Fibroblast of lung (primary cell): ENCODE measurements at regions not wholly inside any gene's neighbourhood (a gene's known extent, or its start where the extent isn't known, plus 50 kb on each side); places are given as distances from the start of the nearest gene placed in this dataset.

Source experiments
- DNase-seq, 2 donors: peaks; one replicate each; pipeline versions ENCODE4 v3.0.0 to v3.0.0-alpha.2; 2010; ENCODE audit warnings: low read depth in 2 of 2
- H2AFZ ChIP-seq: 2 replicates; pipeline ENCODE4 v1.5.1; 2012; ENCODE audit warnings: low read length, control low read depth, inconsistent platforms
- H3K27ac ChIP-seq: 2 replicates; pipeline ENCODE4 v1.5.1; 2011; ENCODE audit warnings: low read length, control low read depth; ENCODE audit not compliant: insufficient read depth
- H3K27me3 ChIP-seq: 2 replicates; pipeline ENCODE4 v1.5.1; 2011; ENCODE audit warnings: mild to moderate bottlenecking, low read length; ENCODE audit not compliant: control insufficient read depth, insufficient read depth
- H3K36me3 ChIP-seq: 2 replicates; pipeline ENCODE4 v1.5.1; 2011; ENCODE audit warnings: low read length; ENCODE audit not compliant: control insufficient read depth, insufficient read depth
- H3K4me1 ChIP-seq: 2 replicates; pipeline ENCODE4 v1.5.1; 2011; ENCODE audit warnings: low read length; ENCODE audit not compliant: control insufficient read depth, insufficient read depth; ENCODE audit errors: extremely low read depth
- H3K4me2 ChIP-seq: 2 replicates; pipeline ENCODE4 v1.5.1; 2011; ENCODE audit warnings: low read length, control low read depth; ENCODE audit not compliant: insufficient read depth; ENCODE audit errors: extremely low read depth
- H3K4me3 ChIP-seq, 4 experiments: fragments of 200-600 bp in 1 of 4; sonication (generic) in 1 of 4; replicated peaks in 1 of 4; 2 replicates each; pipeline ENCODE4 v1.5.1; 2011 to 2016; ENCODE audit warnings: low read length in 4 of 4, low read depth in 3 of 4, mild to moderate bottlenecking in 3 of 4, control low read depth in 2 of 4, inconsistent platforms in 1 of 4, mixed read lengths in 1 of 4; ENCODE audit not compliant: insufficient read depth in 1 of 4; ENCODE audit errors: control extremely low read depth in 1 of 4
- H3K79me2 ChIP-seq: 2 replicates; pipeline ENCODE4 v1.5.1; 2012; ENCODE audit warnings: mild to moderate bottlenecking, low read length, inconsistent platforms; ENCODE audit not compliant: control insufficient read depth, insufficient read depth
- H3K9ac ChIP-seq: 2 replicates; pipeline ENCODE4 v1.5.1; 2011; ENCODE audit warnings: mild to moderate bottlenecking, low read length, control low read depth; ENCODE audit not compliant: insufficient read depth
- H3K9me3 ChIP-seq: 2 replicates; pipeline ENCODE4 v1.5.1; 2012; ENCODE audit warnings: low read depth, low read length; ENCODE audit not compliant: control insufficient read depth, insufficient read depth
- H4K20me1 ChIP-seq: 2 replicates; pipeline ENCODE4 v1.5.1; 2011; ENCODE audit warnings: low read length; ENCODE audit not compliant: control insufficient read depth, insufficient read depth; ENCODE audit errors: extremely low read depth
- CTCF ChIP-seq, 2 donors: IDR thresholded peaks in 1 of 2; conservative IDR thresholded peaks in 1 of 2; 1 replicate in 1 of 2; 2 replicates in 1 of 2; pipeline ENCODE4 v1.5.1; 2011 to 2012; ENCODE audit warnings: low read length in 2 of 2, control low read depth in 1 of 2, inconsistent platforms in 1 of 2, low read depth in 1 of 2, mild to moderate bottlenecking in 1 of 2
- EZH2 ChIP-seq: IDR thresholded peaks from 2 replicates; pipeline ENCODE4 v1.5.1; 2012; ENCODE audit warnings: low read length, control low read depth, mild to moderate bottlenecking; ENCODE audit errors: missing control alignments

DNA sequence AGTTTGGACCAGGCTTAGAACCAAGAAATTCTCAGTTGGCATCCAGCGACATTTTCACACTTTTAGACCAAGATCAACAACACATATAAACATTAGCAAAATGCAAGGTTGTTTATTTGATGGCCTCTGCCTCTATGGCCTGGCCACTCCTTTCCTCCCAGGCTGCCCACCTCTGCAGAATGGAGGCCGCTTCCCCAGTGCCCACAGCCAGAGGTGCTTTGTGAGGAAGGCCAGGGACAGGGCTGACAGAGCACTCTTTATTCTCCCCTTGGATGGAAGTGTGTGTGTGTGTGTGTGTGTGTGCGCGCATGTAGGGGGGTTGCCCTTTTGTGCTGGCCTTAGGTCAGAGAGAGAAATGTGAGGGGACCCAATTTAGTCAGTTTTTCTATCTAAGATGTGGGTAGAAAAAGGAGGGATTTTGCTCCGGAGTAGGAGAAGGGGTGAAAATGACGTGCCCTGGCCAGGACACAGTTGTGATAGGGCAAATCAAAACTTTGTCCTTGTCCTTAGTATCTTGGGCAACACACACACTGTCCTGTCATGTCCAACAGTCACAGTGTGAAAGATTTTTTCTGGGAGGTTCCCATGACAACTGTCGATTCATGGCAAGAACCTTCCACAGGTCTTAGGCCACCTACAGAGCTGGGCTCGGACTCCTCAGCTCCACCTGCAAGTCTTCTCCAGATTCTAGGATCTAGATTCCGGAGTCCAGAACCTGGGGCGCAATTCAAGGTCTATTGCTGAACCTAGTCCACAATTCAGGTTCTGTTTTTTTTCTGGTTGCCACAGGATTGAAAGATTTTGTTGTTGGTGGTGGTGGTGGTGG lies 104.9 kb upstream of the SLC2A1 start:
- Histone ChIP-seq H3K27ac (no peak overlapping the region), H3K4me3 (no peak overlapping the region), H3K9me3 (no peaks in the 10 kb centered on the region), H3K79me2 (no peaks in the 10 kb centered on the region), H3K4me2 (no peak overlapping the region), H3K36me3 (no peaks in the 10 kb centered on the region), H3K27me3 (no peaks in the 10 kb centered on the region), H4K20me1 (no peaks in the 10 kb centered on the region), H3K4me1 (no peaks in the 10 kb centered on the region), H3K9ac (no peak overlapping the region), H2AFZ (no peak overlapping the region)
- no peak for DNase-seq
- no peak for TF ChIP-seq EZH2
- TF ChIP-seq CTCF (conservative IDR thresholded peaks at IDR 0.05 in 1 of 2, IDR thresholded peaks at IDR 0.05 in 1 of 2; ENCODE audit: low read depth in 1 of 2, low read length in 2 of 2) = no peak

DNA sequence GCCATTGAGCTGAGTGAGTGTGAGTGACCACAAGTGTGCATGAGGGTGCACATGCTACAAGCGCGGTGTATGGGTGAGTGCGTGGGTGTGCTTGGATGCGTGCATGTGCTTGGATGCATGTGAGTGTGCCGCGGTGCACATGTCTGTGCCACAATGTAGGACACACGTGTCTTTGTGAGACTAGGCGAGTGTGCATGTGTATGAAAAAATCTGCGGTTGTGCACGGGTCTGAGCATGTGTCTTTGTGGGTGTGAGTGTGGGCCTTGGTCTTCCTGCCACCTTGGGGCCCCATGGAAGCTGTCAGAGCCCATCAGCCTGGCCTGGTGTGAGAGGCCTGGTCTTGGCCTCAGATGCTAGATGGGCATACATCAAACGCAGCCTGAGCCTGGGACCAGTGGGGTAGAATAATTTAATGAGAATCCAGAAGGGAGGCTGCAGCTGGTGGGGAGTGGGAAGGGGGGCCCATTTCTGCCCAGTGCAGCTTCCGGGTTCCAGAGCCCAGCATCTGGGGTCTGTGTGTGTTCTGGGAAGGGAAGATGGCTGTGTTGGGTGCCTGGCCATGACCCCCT lies 103.9 kb upstream of the SLC2A1 start:
- H3K79me2 ChIP-seq = no peaks in the 10 kb centered on the region
- no peak overlapping the region for H3K4me2 ChIP-seq
- TF ChIP-seq EZH2 (no peak), CTCF (conservative IDR thresholded peaks at IDR 0.05 in 1 of 2, IDR thresholded peaks at IDR 0.05 in 1 of 2; ENCODE audit: low read depth in 1 of 2, low read length in 2 of 2) (no peak)
- H3K27ac ChIP-seq = no peak overlapping the region
- no peaks in the 10 kb centered on the region for H3K36me3 ChIP-seq
- no peaks in the 10 kb centered on the region for H3K9me3 ChIP-seq
- H2AFZ ChIP-seq = no peak overlapping the region
- DNase-seq = no peak
- no peaks in the 10 kb centered on the region for H3K27me3 ChIP-seq
- no peaks in the 10 kb centered on the region for H4K20me1 ChIP-seq
- H3K4me3 ChIP-seq = no peak overlapping the region
- H3K4me1 ChIP-seq = no peaks in the 10 kb centered on the region
- H3K9ac ChIP-seq = no peak overlapping the region

DNA sequence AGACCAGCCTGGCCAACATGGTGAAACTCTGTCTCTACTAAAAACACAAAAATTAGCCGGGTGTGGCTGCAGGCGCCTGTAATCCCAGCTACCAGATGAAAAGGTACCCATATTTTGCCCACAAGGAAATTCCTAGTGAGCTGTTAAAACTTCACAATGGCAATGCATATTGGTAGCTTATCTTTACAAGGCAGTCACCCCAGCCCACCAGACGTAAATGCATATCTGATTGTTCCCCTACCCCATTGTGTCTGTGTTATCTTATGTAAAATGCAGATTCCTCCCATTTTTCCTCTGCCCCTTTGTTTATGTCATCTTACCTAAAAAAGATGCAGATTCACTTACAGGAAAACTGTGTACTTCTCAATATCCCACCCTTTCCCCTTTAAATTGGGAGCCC lies 103.1 kb upstream of the SLC2A1 start:
- Histone ChIP-seq H3K36me3 (no peaks in the 10 kb centered on the region), H3K27ac (no peak overlapping the region), H3K9ac (no peak overlapping the region), H3K9me3 (no peaks in the 10 kb centered on the region), H3K4me1 (no peaks in the 10 kb centered on the region), H3K4me3 (no peak overlapping the region), H3K27me3 (no peaks in the 10 kb centered on the region), H3K79me2 (no peaks in the 10 kb centered on the region), H3K4me2 (no peak overlapping the region), H4K20me1 (no peaks in the 10 kb centered on the region), H2AFZ (no peak overlapping the region)
- no peak for TF ChIP-seq EZH2
- TF ChIP-seq CTCF (conservative IDR thresholded peaks at IDR 0.05 in 1 of 2, IDR thresholded peaks at IDR 0.05 in 1 of 2; ENCODE audit: low read depth in 1 of 2, low read length in 2 of 2) = no peak
- DNase-seq = no peak
